ENCODE measurements at regions not wholly inside any gene's neighbourhood (a gene's known extent, or its start where the extent isn't known, plus 50 kb on each side); places are given as distances from the start of the nearest gene placed in this dataset.
"Not testable (repeated sequence)": the region's sequence is repeated elsewhere in the genome, so short reads cannot be mapped to it uniquely, and the experiment has no call there.

DNA sequence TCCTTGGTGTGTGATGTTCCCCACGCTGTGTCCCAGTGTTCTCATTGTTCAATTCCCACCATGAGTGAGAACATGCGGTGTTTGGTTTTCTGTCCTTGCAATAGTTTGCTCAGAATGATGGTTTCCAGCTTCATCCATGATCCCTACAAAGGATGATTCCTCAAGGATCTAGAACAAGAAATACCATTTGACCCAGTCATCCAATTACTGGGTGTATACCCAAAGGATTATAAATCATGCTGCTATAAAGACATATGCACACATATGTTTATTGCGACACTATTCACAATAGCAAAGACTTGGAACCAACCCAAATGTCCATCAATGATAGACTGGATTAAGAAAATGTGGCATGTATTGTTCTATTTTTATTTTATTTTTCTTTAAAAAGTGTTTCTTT lies 1351.3 kb upstream of the CDH9 start:
- H2BK12ac ChIP-seq (ENCODE audit: low read depth, low read length); H3K4me2 ChIP-seq (ENCODE audit: insufficient read depth in 1 of 2, low read depth in 2 of 2, low read length in 2 of 2); POLR2A ChIA-PET (ENCODE audit: partially characterized antibody); H3K27ac ChIP-seq (ENCODE audit: low read depth, low read length); H4K5ac ChIP-seq (ENCODE audit: insufficient read length, low read depth, low read length); H2BK15ac ChIP-seq (ENCODE audit: low read length); H2AK5ac ChIP-seq (ENCODE audit: low read depth, low read length); H4K91ac ChIP-seq (replicated peaks; ENCODE audit: insufficient read length, low read length); H3K14ac ChIP-seq (ENCODE audit: insufficient read length); H3K4me1 ChIP-seq (replicated peaks in 1 of 4; ENCODE audit: control insufficient read depth in 3 of 4, insufficient read depth in 4 of 4, low read length in 3 of 4); H3K36me3 ChIP-seq (ENCODE audit: control insufficient read depth in 2 of 4, insufficient read depth in 4 of 4, low read length in 3 of 4); H2BK120ac ChIP-seq (replicated peaks; ENCODE audit: low read depth, low read length); CTCF ChIA-PET (ENCODE audit: partially characterized antibody); H3K27me3 ChIP-seq (replicated peaks in 1 of 4; ENCODE audit: control insufficient read depth in 3 of 4, extremely low read depth in 1 of 4, insufficient read depth in 3 of 4, low read length in 3 of 4); FAIRE-seq; H3K9ac ChIP-seq (replicated peaks in 1 of 4; ENCODE audit: extremely low read depth in 1 of 4, low read depth in 3 of 4, low read length in 3 of 4); H3K23me2 ChIP-seq (ENCODE audit: low read depth, low read length); H3K79me1 ChIP-seq (ENCODE audit: low read depth, low read length); H3K18ac ChIP-seq (ENCODE audit: extremely low read depth, low read length); H3K9me3 ChIP-seq (ENCODE audit: insufficient read depth in 2 of 2, low read depth in 1 of 2, low read length in 1 of 2); H2AFZ ChIP-seq (ENCODE audit: low read length); H4K8ac ChIP-seq (ENCODE audit: extremely low read depth, insufficient read depth, low read length); H3K4ac ChIP-seq (replicated peaks; ENCODE audit: insufficient read length, low read depth, low read length); H3K23ac ChIP-seq (ENCODE audit: insufficient read length); H2BK20ac ChIP-seq (ENCODE audit: low read length); H4K20me1 ChIP-seq (replicated peaks in 1 of 2; ENCODE audit: control insufficient read depth in 1 of 2, insufficient read depth in 2 of 2, low read length in 2 of 2); H3K79me2 ChIP-seq (ENCODE audit: control insufficient read depth in 1 of 2, insufficient read depth in 2 of 2, low read length in 2 of 2); H3K4me3 ChIP-seq (ENCODE audit: extremely low read depth in 1 of 4, insufficient read depth in 2 of 4, low read depth in 3 of 4, low read length in 4 of 4); H2BK5ac ChIP-seq (ENCODE audit: low read depth, low read length); DNase-seq (ENCODE audit: low read depth in 1 of 2, low spot score in 2 of 2); H3K56ac ChIP-seq (replicated peaks; ENCODE audit: insufficient read length, low read depth, low read length): not testable (repeated sequence)
- WGBS, 2 experiments (ENCODE audit: extremely low coverage in 1 of 2, insufficient coverage in 1 of 2, insufficient read length in 1 of 2, insufficient replicate concordance in 2 of 2, low coverage in 1 of 2, low lambda C conversion rate in 2 of 2, missing lambda C conversion rate in 1 of 2), result 93% methylated on average over 3 of the region's 3 CpGs; no CpG with 5 or more reads in 1 of the 2 experiments

All from H1 (cell line).